WERI-Rb-1 (cell line): ENCODE measurements at regions not wholly inside any gene's neighbourhood (a gene's known extent, or its start where the extent isn't known, plus 50 kb on each side); places are given as distances from the start of the nearest gene placed in this dataset.

ENCODE experiments used
- DNase-seq: peaks from one replicate; pipeline ENCODE4 v3.0.0-alpha.2; 2020
- H3K27ac ChIP-seq: fragments of 250-450 bp; sonication (Bioruptor Pico); 2 replicates; pipeline ENCODE4 v1.5.1; 2020; ENCODE audit warnings: mild to moderate bottlenecking, moderate library complexity
- H3K27me3 ChIP-seq: fragments of 250-450 bp; sonication (Bioruptor Pico); 2 replicates; pipeline ENCODE4 v1.5.1; 2021; ENCODE audit warnings: mild to moderate bottlenecking, low read depth, moderate library complexity; ENCODE audit not compliant: insufficient read depth, severe bottlenecking
- H3K36me3 ChIP-seq: fragments of 250-450 bp; sonication (Bioruptor Pico); 2 replicates; pipeline ENCODE4 v1.5.1; 2020; ENCODE audit warnings: mild to moderate bottlenecking, moderate library complexity
- H3K4me3 ChIP-seq: 2 replicates; pipeline ENCODE4 v1.5.1; 2011; ENCODE audit warnings: low read depth, mild to moderate bottlenecking, control low read depth, low read length
- H3K9me3 ChIP-seq: fragments of 250-450 bp; sonication (Bioruptor Pico); 2 replicates; pipeline ENCODE4 v1.5.1; 2021; ENCODE audit warnings: mild to moderate bottlenecking, moderate library complexity; ENCODE audit not compliant: severe bottlenecking
- TF ChIP-seq, protein P1 (sequence below): IDR thresholded peaks from 2 replicates; pipeline ENCODE4 v1.5.1; 2011; ENCODE audit warnings: low read depth, mild to moderate bottlenecking, control low read depth, inconsistent platforms, low read length

DNA sequence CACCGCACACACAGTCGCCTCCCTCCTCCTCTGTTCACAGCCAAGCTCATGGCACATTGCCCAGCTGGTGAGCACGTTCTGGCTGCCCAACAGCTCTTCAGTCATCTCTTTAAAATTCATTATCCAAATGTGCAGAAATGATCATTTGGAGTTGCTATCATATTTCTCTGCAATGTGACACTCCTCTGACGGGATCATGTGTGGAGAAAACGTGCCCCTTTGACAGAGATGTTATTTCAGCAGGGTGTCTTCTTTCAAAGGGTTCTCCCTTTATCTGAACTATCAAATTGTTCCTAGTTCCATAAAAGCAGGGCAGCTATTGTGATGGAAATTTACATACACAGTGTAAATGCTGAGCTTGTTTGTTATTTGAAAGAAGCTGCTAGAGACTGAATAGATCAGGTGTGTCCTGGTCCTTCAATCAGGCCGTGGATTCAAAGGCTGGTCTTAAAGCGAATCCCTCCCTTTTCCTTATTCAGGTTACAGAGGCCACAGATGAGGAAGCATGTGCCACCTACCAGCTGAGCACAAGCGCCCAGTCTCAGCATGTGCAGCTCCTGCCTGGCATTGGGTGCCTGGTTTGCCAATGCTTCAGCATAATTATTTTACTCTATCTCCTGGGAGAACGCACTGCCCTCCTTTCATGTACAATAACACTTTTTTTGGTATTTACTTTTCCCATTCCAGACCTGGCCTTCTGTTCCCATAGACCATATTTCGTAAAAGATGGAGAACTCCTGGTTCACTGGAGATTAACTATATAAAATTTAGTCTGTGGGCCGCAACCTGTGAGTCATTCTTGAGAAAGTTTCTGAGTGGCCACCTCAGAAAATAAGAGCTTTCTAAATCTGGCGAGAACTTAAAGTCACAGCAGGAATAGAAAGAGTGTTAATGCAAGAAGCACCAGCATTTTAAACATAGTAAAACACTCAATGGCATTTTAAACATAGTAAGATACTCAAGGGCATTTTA lies 433.7 kb downstream of the ENC1 start:
- Histone ChIP-seq H3K36me3 (no peaks in the 10 kb centered on the region), H3K9me3 (no peaks in the 10 kb centered on the region), H3K27me3 (no peaks in the 10 kb centered on the region), H3K4me3 (no peak overlapping the region), H3K27ac (no peak overlapping the region)
- TF ChIP-seq, protein P1, sequence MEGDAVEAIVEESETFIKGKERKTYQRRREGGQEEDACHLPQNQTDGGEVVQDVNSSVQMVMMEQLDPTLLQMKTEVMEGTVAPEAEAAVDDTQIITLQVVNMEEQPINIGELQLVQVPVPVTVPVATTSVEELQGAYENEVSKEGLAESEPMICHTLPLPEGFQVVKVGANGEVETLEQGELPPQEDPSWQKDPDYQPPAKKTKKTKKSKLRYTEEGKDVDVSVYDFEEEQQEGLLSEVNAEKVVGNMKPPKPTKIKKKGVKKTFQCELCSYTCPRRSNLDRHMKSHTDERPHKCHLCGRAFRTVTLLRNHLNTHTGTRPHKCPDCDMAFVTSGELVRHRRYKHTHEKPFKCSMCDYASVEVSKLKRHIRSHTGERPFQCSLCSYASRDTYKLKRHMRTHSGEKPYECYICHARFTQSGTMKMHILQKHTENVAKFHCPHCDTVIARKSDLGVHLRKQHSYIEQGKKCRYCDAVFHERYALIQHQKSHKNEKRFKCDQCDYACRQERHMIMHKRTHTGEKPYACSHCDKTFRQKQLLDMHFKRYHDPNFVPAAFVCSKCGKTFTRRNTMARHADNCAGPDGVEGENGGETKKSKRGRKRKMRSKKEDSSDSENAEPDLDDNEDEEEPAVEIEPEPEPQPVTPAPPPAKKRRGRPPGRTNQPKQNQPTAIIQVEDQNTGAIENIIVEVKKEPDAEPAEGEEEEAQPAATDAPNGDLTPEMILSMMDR, result no peak
- no peak for DNase-seq

DNA sequence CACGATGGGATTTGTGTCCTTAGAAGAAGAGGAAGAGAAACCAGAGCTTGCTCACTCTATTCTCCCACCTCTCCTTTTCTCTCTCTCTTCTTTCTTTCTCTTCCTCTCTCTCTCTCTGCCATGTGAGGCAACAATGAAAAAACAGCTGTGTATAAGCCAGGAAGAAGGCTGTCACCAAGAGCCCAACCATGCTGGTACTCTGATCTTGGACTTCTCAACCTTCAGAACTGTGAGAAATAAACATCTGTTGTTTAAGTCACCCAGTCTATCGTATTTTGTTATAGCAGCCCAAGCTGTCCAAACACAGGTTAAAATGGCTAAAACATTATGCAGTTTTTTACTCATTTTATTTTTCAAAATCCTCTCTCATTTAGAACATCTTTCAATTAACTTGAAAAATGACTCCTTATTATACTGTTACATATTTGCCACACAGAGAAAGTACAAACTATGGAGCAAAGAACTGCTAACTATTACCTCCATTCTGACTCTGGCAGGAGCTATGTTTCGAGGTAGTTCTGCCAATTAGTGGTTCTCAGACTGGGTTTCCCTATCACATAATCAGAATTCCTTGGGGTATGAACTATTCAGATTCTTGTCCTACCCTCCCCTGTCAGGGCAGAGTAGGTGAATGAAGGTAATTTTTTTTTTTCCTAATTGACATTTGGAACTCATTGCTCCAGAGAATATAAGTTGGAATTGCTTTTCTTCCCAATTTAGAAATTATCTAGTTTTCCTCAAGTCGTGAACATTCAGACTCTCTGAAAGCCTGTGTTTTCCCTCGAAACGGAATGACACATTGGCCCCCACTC lies 434.6 kb downstream of the ENC1 start:
- no peaks in the 10 kb centered on the region for H3K27me3 ChIP-seq
- DNase-seq, result no peak
- H3K9me3 ChIP-seq, result no peaks in the 10 kb centered on the region
- no peaks in the 10 kb centered on the region for H3K36me3 ChIP-seq
- TF ChIP-seq, protein P1, result no peak
- no peak overlapping the region for H3K27ac ChIP-seq
- H3K4me3 ChIP-seq, result no peak overlapping the region

DNA sequence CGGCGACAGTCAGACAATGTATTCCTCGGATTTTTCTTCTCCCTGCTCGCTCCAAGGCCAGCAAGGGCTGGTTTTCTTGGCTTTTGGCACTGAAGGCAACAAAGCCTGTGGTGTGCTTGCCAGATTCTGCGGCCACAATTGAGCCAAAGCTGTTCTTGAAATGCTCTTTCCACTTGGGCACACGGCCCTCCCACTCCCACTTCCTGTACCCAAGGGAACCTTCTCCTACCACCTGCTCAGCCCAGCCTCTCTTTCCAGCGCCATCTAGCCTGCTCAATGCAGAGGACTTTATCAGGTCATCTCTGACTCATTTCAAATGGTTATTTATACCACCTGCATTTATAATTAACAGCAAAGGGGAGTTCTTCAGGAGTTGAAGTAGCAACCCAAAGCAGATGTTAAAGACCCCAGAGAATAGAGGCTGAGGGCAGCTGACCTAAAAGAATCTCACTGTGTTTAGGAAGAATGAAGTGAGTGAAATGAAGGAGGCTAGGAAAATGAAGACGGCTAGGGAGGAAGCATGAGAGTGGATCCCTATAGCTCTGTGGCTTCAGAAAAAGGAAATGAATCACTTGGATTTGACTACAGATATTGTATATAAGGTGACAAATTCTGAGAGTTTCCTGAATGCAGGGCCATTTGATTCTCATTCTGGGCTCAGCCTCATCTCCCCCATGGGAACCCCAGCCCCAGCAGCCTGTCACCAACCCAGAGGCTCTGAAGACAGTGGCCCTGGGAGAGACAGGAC lies 439.0 kb downstream of the ENC1 start:
- DNase-seq, result no peak
- Histone ChIP-seq H3K4me3 (no peak overlapping the region), H3K27ac (no peak overlapping the region), H3K27me3 (no peaks in the 10 kb centered on the region), H3K36me3 (no peaks in the 10 kb centered on the region), H3K9me3 (no peaks in the 10 kb centered on the region)
- TF ChIP-seq, protein P1, result no peak

DNA sequence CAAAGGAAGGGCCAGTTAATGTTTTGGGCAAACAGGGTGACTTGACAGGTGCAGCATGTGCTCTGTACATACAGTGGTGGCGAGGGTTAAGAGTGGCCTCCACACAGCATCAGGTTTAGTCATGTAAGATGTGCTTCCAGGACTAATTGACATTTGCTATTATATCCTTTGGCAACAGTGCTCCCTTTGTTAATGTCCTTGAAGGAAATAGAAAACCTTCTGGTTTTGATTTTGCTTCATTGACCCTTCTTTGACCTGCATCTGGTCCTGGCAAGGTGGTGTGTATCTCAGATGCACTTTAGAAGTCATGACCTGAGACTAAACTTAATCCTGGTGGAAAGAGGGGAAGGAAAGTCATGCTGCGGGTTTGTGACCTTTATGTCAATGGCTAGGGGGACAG lies 440.0 kb downstream of the ENC1 start:
- Histone ChIP-seq H3K27me3 (no peaks in the 10 kb centered on the region), H3K27ac (no peak overlapping the region), H3K4me3 (no peak overlapping the region), H3K9me3 (no peaks in the 10 kb centered on the region), H3K36me3 (no peaks in the 10 kb centered on the region)
- DNase-seq, result no peak
- TF ChIP-seq, protein P1, result no peak

DNA sequence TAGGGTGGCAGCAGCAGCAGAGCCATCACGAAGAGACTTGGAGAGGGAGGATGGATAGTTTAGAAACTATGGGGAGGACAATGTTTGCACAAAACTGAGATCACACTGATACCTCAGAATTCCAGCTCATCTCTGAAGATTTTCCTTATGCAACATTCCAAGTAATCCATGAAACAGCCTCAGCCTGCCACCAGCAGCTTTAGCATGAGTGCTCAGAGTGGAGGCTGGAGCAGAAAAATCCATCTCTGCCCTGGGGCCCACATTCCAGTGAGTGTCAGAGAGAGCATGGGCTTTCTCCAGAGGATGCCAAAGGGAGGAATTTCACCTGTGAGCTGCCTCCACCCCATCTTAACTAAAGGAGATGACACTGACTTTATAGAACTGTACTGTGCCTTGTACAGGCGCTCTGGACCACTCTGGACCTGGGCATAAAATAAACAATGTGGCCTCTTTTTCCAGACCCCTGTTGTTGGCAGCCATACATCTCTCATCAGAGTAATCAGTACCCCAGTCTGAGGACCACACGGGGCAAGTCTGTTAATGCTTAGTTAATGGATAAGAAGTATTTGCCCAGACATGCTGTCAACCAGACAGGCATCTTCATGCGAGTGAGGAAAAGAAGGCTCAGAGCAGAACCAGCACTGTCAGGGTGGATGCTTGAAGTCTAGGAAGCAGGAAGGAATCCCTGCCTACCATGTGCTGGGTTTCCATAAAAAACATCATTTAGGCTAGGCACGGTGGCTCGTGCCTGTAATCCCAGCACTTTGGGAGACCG lies 440.9 kb downstream of the ENC1 start:
- H3K36me3 ChIP-seq, result no peaks in the 10 kb centered on the region
- no peaks in the 10 kb centered on the region for H3K27me3 ChIP-seq
- TF ChIP-seq, protein P1, result no peak
- no peak overlapping the region for H3K4me3 ChIP-seq
- no peak overlapping the region for H3K27ac ChIP-seq
- no peaks in the 10 kb centered on the region for H3K9me3 ChIP-seq
- DNase-seq, result no peak
